Stimulated activated naive CD8-positive, alpha-beta T cell treated with anti-CD3 and anti-CD28 coated beads, Interleukin-15, Interleukin-2, amounts not matched to agents 100 ng/mL and 50 ng/mL, for 24 hours (primary cell): ENCODE measurements at regions not wholly inside any gene's neighbourhood (a gene's known extent, or its start where the extent isn't known, plus 50 kb on each side); places are given as distances from the start of the nearest gene placed in this dataset.
A peak's percentile ranks its signal among the peaks of the same experiment; 100 is the strongest.
"Not testable (repeated sequence)": the region's sequence is repeated elsewhere in the genome, so short reads cannot be mapped to it uniquely, and the experiment has no call there.

ENCODE experiments used
- H3K27ac Mint-ChIP-seq: one replicate; pipeline ENCODE4 v1.8.0; 2021; ENCODE audit warnings: mild to moderate bottlenecking, mixed read lengths
- H3K27me3 Mint-ChIP-seq: one replicate; pipeline ENCODE4 v1.8.0; 2021; ENCODE audit warnings: mixed read lengths
- H3K36me3 Mint-ChIP-seq: one replicate; pipeline ENCODE4 v1.8.0; 2021; ENCODE audit warnings: low read depth, mixed read lengths
- H3K4me1 Mint-ChIP-seq: one replicate; pipeline ENCODE4 v1.8.0; 2021; ENCODE audit warnings: low read depth, mixed read lengths
- H3K4me3 Mint-ChIP-seq: one replicate; pipeline ENCODE4 v1.8.0; 2021; ENCODE audit warnings: mild to moderate bottlenecking, mixed read lengths
- H3K9me3 Mint-ChIP-seq: one replicate; pipeline ENCODE4 v1.8.0; 2021; ENCODE audit warnings: mixed read lengths

DNA sequence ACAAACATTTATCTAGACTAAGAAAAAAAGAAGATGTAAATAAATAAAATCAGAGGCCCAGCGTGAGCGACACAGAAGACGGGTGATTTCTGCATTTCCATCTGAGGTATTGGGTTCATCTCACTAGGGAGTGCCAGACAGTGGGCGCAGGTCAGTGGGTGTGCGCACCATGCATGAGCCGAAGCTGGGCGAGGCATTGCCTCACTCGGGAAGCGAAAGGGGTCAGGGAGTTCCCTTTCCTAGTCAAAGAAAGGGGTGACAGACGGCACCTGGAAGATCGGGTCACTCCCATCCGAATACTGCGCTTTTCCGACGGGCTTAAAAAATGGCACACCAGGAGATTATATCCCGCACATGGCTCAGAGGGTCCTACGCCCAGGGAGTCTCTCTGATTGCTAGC, 79.5 kb upstream of the ABCD2 start:
- H3K4me1 Mint-ChIP-seq, H3K27ac Mint-ChIP-seq, H3K4me3 Mint-ChIP-seq, H3K27me3 Mint-ChIP-seq, H3K36me3 Mint-ChIP-seq: not testable (repeated sequence)
- H3K9me3 Mint-ChIP-seq: peaks cover 24% of the 10 kb centered on the region

DNA sequence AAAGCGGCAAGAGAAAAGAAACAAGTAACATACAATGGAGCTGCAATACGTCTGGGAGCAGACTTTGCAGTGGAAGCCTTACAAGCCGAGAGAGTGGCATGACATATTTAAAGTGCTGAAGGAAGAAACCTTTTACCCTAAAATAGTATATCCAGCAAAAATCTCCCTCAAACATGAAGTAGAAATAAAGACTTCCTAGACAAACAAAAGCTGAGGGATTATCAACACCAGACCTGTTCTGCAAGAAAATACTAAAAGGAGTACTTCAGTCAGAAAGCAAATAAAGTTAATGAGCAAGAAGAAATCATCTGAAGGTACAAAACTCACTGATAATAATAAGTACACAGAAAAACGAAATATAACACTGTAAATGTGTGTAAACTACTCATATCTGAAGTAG, 77.5 kb upstream of the ABCD2 start:
- Mint-ChIP-seq H3K27ac (no peak overlapping the region), H3K27me3 (no peaks in the 10 kb centered on the region), H3K4me1 (no peaks in the 10 kb centered on the region)

DNA sequence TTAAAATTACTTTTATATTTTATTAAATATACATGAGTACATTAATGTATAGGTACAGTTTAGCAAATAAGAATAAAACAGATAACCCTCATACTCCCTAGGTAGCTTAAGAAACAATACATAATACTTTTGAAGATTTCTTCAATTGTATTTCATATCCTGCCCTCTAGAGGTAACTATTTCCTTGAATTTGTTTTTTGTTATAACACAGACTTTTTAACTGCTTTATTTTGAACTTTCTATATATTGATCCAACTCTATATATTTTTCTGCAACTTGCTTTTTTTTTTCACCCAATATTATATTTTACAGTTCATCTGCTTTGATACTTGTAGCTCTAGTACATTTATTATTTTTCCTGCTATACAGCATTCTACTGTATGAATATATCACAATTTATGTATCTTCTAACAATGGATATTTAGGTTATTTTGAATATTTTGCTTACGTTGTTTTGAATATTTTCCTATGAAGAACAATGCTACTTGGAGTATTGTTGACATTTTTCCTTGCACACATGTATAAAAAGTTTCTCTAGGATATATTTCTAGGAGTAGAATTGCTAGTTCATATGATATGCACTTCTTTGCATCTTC, 72.8 kb upstream of the ABCD2 start:
- Mint-ChIP-seq H3K36me3 (no peaks in the 10 kb centered on the region), H3K9me3 (peaks cover 6% of the 10 kb centered on the region), H3K4me1 (no peaks in the 10 kb centered on the region), H3K4me3 (no peak overlapping the region), H3K27me3 (no peaks in the 10 kb centered on the region), H3K27ac (no peak overlapping the region)

More for the DNA sequence above, 77.5 kb upstream of the ABCD2 start:
- Mint-ChIP-seq H3K9me3 (peaks cover 24% of the 10 kb centered on the region), H3K36me3 (peaks cover 4% of the 10 kb centered on the region), H3K4me3 (no peak overlapping the region)

DNA sequence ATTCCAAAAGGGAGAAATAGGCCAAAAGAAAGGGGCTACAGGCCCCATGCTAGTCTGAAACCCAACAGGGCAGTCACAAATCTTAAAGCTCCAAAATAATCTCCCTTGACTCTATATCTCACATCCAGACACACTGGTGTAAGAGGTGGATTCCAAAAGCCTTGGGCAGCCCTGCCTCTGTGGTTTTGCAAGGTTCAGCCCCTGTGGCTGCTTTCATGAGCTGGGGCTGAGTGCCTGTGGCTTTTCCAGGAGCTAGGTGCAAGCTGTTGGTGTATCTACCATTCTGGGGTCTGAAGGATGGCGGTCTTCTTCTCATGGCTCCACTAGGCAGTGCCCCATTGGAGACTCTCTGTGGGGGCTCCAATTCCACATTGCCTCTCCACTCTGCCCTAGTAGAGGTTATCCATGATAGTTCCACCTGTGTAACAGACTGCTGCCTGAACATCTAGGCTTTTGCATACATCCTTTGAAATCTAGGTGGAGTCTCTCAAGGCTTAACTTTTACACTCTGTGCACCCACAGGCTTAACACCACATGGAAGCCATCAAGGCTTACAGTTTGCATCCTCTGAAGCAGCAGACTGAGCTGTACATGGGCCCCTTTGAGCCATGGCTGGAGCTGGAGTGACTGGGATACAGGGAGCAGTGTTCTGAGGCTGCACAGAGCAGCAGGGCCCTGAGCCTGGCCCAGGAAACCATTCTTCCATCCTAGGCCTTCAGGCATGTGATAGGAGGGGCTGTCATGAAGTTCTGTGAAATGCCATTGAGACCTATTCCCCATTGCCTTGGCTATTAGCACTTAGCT, 66.5 kb upstream of the ABCD2 start:
- no peak overlapping the region for H3K4me3 Mint-ChIP-seq
- no peak overlapping the region for H3K27ac Mint-ChIP-seq
- H3K27me3 Mint-ChIP-seq: no peaks in the 10 kb centered on the region
- H3K9me3 Mint-ChIP-seq: no peaks in the 10 kb centered on the region
- no peaks in the 10 kb centered on the region for H3K36me3 Mint-ChIP-seq
- H3K4me1 Mint-ChIP-seq: peaks cover 27% of the 10 kb centered on the region

GRCh38 chr12:39682689-39683477, 63.3 kb upstream of the ABCD2 start:
- H3K36me3 Mint-ChIP-seq: no peaks in the 10 kb centered on the region
- H3K27ac Mint-ChIP-seq: peak overlapping the region; percentile 66
- H3K4me1 Mint-ChIP-seq: peaks cover 27% of the 10 kb centered on the region
- no peaks in the 10 kb centered on the region for H3K27me3 Mint-ChIP-seq
- H3K9me3 Mint-ChIP-seq: peaks cover 8% of the 10 kb centered on the region
- peak overlapping the region; percentile 83 for H3K4me3 Mint-ChIP-seq

- no peak overlapping the region for H3K27ac Mint-ChIP-seq
- peaks cover 12% of the 10 kb centered on the region for H3K36me3 Mint-ChIP-seq
- no peaks in the 10 kb centered on the region for H3K27me3 Mint-ChIP-seq
- peaks cover 41% of the 10 kb centered on the region for H3K9me3 Mint-ChIP-seq
- H3K4me1 Mint-ChIP-seq: peaks cover 13% of the 10 kb centered on the region
- no peak overlapping the region for H3K4me3 Mint-ChIP-seq
Measured at GRCh38 chr12:39675263-39675662, 55.7 kb upstream of the ABCD2 start.

- peaks cover 14% of the 10 kb centered on the region for H3K36me3 Mint-ChIP-seq
- H3K4me3 Mint-ChIP-seq: no peak overlapping the region
- H3K4me1 Mint-ChIP-seq: peaks cover 25% of the 10 kb centered on the region
Measured at GRCh38 chr12:39672976-39673375, 53.4 kb upstream of the ABCD2 start.

DNA sequence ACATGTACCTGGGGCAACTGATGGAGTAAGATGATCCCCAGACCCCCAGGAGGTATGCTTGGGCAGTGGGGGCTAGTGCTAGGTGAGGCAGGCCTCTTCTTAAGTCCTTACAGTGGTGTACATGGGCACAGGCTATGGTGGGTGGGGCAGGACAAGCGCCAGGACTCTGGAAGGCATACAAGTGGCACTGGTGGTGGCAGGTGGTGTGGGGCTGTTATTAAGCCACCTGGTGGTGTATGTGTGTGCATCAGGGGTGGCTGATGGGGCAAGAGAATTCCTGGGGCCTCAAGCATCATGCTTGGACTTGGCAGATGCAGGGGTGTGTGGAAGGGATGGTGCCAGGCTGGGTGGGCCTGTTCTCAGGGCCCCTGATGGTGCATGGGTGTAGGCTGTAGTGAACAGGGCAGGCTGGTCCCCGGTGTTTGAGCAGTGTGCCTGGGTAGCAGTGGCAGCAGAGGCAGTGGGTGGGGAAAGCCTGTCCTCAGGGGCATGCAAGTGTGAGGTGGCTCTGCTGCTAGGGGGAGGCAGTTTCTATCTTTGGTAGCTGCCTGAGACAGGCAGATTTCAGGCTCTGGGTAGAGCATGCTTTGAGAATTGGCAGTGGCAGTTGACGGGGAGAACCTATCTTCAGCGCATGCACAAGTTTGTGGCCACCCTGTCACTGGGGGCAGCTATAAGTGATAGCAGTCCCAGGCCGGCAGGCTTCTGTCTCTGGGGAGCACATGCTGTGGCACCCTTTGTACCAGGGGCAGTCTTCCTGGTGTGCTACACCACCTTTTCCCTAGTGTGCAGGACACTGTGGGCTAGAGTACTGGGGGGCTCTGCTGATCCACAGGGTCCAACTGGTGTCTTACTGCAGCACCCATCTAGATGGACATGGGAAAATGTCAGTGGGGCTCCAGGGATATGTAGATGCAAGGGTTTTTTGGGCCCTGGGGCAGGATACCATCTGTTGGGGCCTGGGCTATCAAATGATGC, 52.6 kb upstream of the ABCD2 start:
- H3K4me1 Mint-ChIP-seq: peaks cover 25% of the 10 kb centered on the region
- no peak overlapping the region for H3K4me3 Mint-ChIP-seq
- H3K9me3 Mint-ChIP-seq: peaks cover 42% of the 10 kb centered on the region

More at GRCh38 chr12:39672976-39673375, 53.4 kb upstream of the ABCD2 start:
- H3K9me3 Mint-ChIP-seq: peaks cover 39% of the 10 kb centered on the region
- no peak overlapping the region for H3K27ac Mint-ChIP-seq
- H3K27me3 Mint-ChIP-seq: no peaks in the 10 kb centered on the region

DNA sequence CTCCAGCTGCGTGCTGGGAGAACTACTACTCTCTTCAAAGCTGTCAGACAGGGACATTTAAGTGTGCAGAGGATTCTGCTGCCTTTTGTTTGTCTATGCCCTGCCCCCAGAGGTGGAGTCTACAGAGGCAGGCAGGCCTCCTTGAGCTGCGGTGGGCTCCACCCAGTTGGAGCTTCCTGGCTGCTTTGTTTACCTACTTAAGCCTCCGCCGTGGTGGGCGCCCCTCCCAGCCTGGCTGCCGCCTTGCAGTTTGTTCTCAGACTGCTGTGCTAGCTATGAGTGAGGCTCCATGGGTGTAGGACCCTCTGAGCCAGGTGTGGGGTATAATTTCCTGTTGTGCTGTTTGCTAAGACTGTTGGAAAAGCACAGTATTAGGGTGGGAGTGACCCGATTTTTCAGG, 49.9 kb upstream of the ABCD2 start:
- not testable (repeated sequence) for H3K27ac Mint-ChIP-seq, H3K27me3 Mint-ChIP-seq, H3K4me3 Mint-ChIP-seq
- Mint-ChIP-seq H3K9me3 (peaks cover 38% of the 10 kb centered on the region), H3K4me1 (peaks cover 25% of the 10 kb centered on the region), H3K36me3 (peaks cover 20% of the 10 kb centered on the region)

More for the DNA sequence above, 52.6 kb upstream of the ABCD2 start:
- Mint-ChIP-seq H3K27ac (no peak overlapping the region), H3K36me3 (peaks cover 15% of the 10 kb centered on the region), H3K27me3 (no peaks in the 10 kb centered on the region)
